ENCODE measurements at regions not wholly inside any gene's neighbourhood (a gene's known extent, or its start where the extent isn't known, plus 50 kb on each side); places are given as distances from the start of the nearest gene placed in this dataset.

DNA sequence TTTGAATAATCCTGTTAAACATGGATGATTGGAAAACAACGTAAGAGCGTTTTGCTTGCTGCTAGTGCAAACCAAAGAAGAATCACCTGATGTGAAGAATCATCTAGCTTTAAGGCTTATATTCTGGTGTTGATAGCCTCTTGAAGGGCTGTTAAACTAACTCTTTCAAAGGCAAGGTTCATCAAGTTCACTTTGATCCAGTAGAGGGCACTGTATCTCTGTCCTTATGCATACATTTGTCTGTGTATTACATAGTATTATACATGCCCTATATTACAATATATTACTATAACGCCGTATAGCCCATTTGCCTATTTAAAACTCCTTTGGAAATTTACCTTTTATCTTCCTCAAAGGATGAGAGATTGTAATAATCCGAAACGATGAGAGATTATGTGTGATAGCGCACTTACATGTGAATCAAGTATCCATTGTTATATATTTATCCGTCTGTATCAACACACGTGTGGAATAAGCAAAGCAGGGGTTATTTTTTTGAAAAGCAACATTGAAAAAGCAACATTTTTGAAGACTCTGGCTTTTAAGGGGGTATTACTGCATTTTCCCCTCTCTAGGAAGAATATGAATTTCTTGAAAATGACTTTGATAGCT lies 50.8 kb upstream of the NRN1 start (continued):
- TF ChIP-seq, protein P1, sequence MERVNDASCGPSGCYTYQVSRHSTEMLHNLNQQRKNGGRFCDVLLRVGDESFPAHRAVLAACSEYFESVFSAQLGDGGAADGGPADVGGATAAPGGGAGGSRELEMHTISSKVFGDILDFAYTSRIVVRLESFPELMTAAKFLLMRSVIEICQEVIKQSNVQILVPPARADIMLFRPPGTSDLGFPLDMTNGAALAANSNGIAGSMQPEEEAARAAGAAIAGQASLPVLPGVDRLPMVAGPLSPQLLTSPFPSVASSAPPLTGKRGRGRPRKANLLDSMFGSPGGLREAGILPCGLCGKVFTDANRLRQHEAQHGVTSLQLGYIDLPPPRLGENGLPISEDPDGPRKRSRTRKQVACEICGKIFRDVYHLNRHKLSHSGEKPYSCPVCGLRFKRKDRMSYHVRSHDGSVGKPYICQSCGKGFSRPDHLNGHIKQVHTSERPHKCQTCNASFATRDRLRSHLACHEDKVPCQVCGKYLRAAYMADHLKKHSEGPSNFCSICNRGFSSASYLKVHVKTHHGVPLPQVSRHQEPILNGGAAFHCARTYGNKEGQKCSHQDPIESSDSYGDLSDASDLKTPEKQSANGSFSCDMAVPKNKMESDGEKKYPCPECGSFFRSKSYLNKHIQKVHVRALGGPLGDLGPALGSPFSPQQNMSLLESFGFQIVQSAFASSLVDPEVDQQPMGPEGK (CRISPR knock-in tag; IDR thresholded peaks at IDR 0.05; ENCODE audit: borderline replicate concordance) = no peak
- TF ChIP-seq ARNTL (CRISPR knock-in tag; IDR thresholded peaks at IDR 0.05; ENCODE audit: borderline replicate concordance, low read depth) = no peak
- TF ChIP-seq ZC3H10 (CRISPR knock-in tag; IDR thresholded peaks at IDR 0.05) = no peak
- TF ChIP-seq ZNF565 (CRISPR knock-in tag; conservative IDR thresholded peaks at IDR 0.05; ENCODE audit: low read depth) = no peak
- TF ChIP-seq ESRRG (CRISPR knock-in tag; IDR thresholded peaks at IDR 0.05) = no peak

Measured in SK-N-SH treated with all-trans-retinoic acid at 6 μM for 48 hours (cell line).